NT2/D1 (cell line): ENCODE measurements at regions not wholly inside any gene's neighbourhood (a gene's known extent, or its start where the extent isn't known, plus 50 kb on each side); places are given as distances from the start of the nearest gene placed in this dataset.

Experiments used
- SUZ12 ChIP-seq: IDR thresholded peaks from 2 replicates; pipeline ENCODE4 v1.6.1; 2011; ENCODE audit not compliant: insufficient read length, insufficient read depth; ENCODE audit errors: extremely low read depth
- YY1 ChIP-seq: IDR thresholded peaks from 2 replicates; pipeline ENCODE4 v1.6.1; 2011; ENCODE audit not compliant: insufficient read length, insufficient read depth
- ZNF274 ChIP-seq: IDR thresholded peaks from 2 replicates; pipeline ENCODE4 v1.6.1; 2011; ENCODE audit warnings: mild to moderate bottlenecking, low read depth, low read length

DNA sequence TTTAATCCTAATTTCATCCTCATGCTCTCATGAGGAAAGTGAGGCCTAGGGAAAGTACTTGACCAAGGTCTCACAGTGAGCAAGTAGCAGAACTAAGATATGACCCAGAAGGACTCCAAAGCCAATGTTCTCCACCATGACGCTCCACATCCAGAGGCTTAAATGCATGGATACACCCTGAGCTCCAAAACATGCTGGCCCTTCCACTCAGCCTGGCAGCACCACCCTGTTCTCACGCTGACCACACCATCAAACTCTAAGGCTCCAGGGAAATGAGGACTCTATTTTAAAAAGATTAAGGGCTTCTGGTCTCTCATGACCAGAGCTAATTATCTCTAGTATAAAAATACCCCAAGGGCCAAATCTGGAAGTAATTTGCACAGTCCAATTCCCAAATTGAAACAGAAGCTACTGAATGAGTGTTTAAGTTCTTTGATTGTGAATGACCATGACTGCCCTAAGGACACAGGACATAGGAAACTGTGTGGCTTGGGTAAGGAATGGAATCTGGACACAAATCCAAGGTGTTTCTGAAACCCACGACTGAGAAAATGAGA, 71.1 kb upstream of the ABLIM1 start:
- TF ChIP-seq YY1 (no peak), ZNF274 (no peak), SUZ12 (no peak)
